NT2/D1 (cell line): ENCODE measurements at regions not wholly inside any gene's neighbourhood (a gene's known extent, or its start where the extent isn't known, plus 50 kb on each side); places are given as distances from the start of the nearest gene placed in this dataset.

Source experiments
- DNase-seq: peaks from one replicate; pipeline ENCODE4 v3.0.0-alpha.2; 2011; ENCODE audit warnings: low read depth, low spot score
- H3K27me3 ChIP-seq: 2 replicates; pipeline ENCODE4 v1.6.0; 2011; ENCODE audit warnings: mild to moderate bottlenecking; ENCODE audit not compliant: insufficient read length, insufficient read depth
- H3K36me3 ChIP-seq: 2 replicates; pipeline ENCODE4 v1.6.1; 2011; ENCODE audit warnings: mild to moderate bottlenecking, low read length, mixed read lengths; ENCODE audit not compliant: insufficient read depth, insufficient read length
- H3K4me1 ChIP-seq: 2 replicates; pipeline ENCODE4 v1.5.1; 2011; ENCODE audit not compliant: insufficient read depth, insufficient read length
- H3K4me3 ChIP-seq: 2 replicates; pipeline ENCODE4 v1.5.1; 2011; ENCODE audit warnings: low read depth; ENCODE audit not compliant: insufficient read length
- H3K9ac ChIP-seq: 2 replicates; pipeline ENCODE4 v1.6.0; 2011; ENCODE audit warnings: low read depth; ENCODE audit not compliant: insufficient read length
- H3K9me3 ChIP-seq: 2 replicates; pipeline ENCODE4 v1.5.1; 2011; ENCODE audit warnings: mild to moderate bottlenecking, low read length; ENCODE audit not compliant: insufficient read depth
- SUZ12 ChIP-seq: IDR thresholded peaks from 2 replicates; pipeline ENCODE4 v1.6.1; 2011; ENCODE audit not compliant: insufficient read length, insufficient read depth; ENCODE audit errors: extremely low read depth
- YY1 ChIP-seq: IDR thresholded peaks from 2 replicates; pipeline ENCODE4 v1.6.1; 2011; ENCODE audit not compliant: insufficient read length, insufficient read depth
- ZNF274 ChIP-seq: IDR thresholded peaks from 2 replicates; pipeline ENCODE4 v1.6.1; 2011; ENCODE audit warnings: mild to moderate bottlenecking, low read depth, low read length

GRCh38 chr1:218970397-218970990 lies 203.2 kb upstream of the LYPLAL1 start:
- TF ChIP-seq SUZ12 (no peak), ZNF274 (no peak), YY1 (no peak)
- Histone ChIP-seq H3K4me3 (no peak overlapping the region), H3K27me3 (no peaks in the 10 kb centered on the region), H3K9ac (no peak overlapping the region), H3K4me1 (no peaks in the 10 kb centered on the region), H3K9me3 (peaks cover 13% of the 10 kb centered on the region), H3K36me3 (no peaks in the 10 kb centered on the region)
- DNase-seq = no peak

DNA sequence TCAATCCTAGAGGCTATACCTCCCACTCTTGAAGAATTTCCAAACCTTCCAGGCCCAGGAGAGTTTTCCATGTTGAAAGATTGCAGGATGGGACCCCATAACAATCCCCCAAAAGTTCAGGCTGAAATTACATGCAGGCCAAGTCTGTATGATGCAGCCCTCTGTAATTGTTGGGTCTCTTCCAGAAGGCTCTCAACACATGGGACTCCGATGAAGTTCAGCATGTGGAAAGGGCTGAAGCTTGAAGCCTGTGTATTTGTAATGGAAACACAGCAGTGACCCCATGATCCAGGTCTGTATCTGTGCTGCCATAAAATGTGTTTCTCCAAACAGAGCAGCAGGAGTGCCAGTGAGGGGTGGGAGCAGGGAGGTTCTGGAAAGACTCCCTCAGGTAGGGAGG lies 202.5 kb upstream of the LYPLAL1 start:
- Histone ChIP-seq H3K4me1 (no peaks in the 10 kb centered on the region), H3K27me3 (no peaks in the 10 kb centered on the region), H3K4me3 (no peak overlapping the region), H3K9me3 (peaks cover 13% of the 10 kb centered on the region), H3K9ac (no peak overlapping the region), H3K36me3 (no peaks in the 10 kb centered on the region)
- TF ChIP-seq ZNF274 = no peak
- no peak for TF ChIP-seq YY1
- TF ChIP-seq SUZ12 = no peak
- no peak for DNase-seq

DNA sequence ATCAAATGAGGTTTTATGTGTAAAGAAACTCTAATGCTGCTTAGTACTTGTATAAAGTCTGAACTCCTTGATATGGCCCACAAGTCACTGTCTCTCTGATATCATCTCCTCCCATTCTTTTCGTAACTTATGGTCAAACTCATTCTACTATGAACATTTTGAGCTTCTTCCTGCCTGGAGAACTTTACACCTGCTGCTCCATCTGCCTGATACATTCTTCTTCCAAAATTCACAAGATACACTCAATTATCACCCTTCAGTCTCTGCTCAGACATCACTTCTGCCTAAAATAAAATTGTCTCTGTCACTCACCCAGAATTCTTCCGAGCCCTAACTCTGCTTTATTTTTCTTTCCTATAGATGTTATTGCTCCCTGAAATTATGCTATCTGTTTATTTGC lies 192.8 kb upstream of the LYPLAL1 start:
- H3K4me1 ChIP-seq = no peaks in the 10 kb centered on the region
- no peak for DNase-seq
- H3K36me3 ChIP-seq = no peaks in the 10 kb centered on the region
- H3K9me3 ChIP-seq = no peaks in the 10 kb centered on the region
- H3K4me3 ChIP-seq = no peak overlapping the region
- H3K27me3 ChIP-seq = no peaks in the 10 kb centered on the region
- no peak for TF ChIP-seq ZNF274
- TF ChIP-seq YY1 = no peak
- TF ChIP-seq SUZ12 = no peak
- H3K9ac ChIP-seq = no peak overlapping the region

DNA sequence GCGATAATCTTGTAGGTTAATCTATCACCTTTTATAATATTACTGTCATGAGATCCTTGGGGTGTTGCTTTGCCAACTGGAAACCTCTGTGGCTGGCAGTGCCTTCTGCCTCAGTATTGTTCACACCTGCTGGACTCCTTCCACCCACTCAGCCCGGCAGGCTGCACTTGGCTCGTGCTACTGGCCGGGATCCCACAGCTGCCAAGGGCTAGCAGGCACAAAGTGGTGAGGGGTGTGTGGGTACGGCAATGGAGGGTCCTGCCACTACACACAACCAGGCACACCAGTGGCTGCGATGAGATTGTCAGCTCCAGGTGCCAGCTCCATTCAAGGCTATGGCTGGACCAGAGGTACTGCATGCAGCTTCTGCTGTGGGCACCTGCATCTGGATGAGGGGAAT lies 191.2 kb upstream of the LYPLAL1 start:
- Histone ChIP-seq H3K9me3 (no peaks in the 10 kb centered on the region), H3K9ac (no peak overlapping the region), H3K27me3 (no peaks in the 10 kb centered on the region), H3K4me1 (no peaks in the 10 kb centered on the region), H3K36me3 (no peaks in the 10 kb centered on the region), H3K4me3 (no peak overlapping the region)
- no peak for TF ChIP-seq YY1
- TF ChIP-seq SUZ12 = no peak
- TF ChIP-seq ZNF274 = no peak
- no peak for DNase-seq

DNA sequence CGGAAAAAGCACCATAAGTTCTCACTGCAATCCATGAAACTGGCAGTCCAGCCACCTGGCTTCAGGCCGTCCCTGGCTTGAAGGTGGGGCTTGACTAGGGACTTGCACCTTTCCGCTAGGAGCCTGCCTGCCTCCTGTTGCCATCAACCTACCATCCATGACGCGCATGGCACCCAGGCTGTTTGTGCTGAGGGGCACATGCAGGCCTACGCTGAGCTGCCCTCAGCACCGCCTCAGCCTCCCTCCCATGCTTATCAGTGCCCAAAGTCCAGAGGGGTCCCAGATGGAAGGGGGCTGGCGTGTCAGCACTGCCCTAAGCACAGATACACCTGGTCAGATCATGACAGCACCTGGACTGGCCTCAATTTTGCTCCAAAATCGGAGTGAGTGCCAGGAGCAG lies 190.2 kb upstream of the LYPLAL1 start:
- DNase-seq = no peak
- Histone ChIP-seq H3K27me3 (no peaks in the 10 kb centered on the region), H3K36me3 (no peaks in the 10 kb centered on the region), H3K4me1 (no peaks in the 10 kb centered on the region), H3K9me3 (no peaks in the 10 kb centered on the region), H3K4me3 (no peak overlapping the region), H3K9ac (no peak overlapping the region)
- TF ChIP-seq ZNF274 (no peak), YY1 (no peak), SUZ12 (no peak)

- H3K4me1 ChIP-seq = no peaks in the 10 kb centered on the region
- no peak overlapping the region for H3K4me3 ChIP-seq
- peak; percentile 18 for DNase-seq
- H3K27me3 ChIP-seq = no peaks in the 10 kb centered on the region
- H3K9me3 ChIP-seq = no peaks in the 10 kb centered on the region
- TF ChIP-seq YY1 (no peak), SUZ12 (no peak), ZNF274 (no peak)
- H3K9ac ChIP-seq = no peak overlapping the region
- no peaks in the 10 kb centered on the region for H3K36me3 ChIP-seq
Observed at GRCh38 chr1:218983848-218984247, 189.8 kb upstream of the LYPLAL1 start.

- Histone ChIP-seq H3K9ac (no peak overlapping the region), H3K4me3 (no peak overlapping the region), H3K4me1 (no peaks in the 10 kb centered on the region), H3K9me3 (no peaks in the 10 kb centered on the region), H3K36me3 (no peaks in the 10 kb centered on the region), H3K27me3 (no peaks in the 10 kb centered on the region)
- TF ChIP-seq ZNF274 (no peak), YY1 (no peak), SUZ12 (no peak)
- DNase-seq = no peak
Observed at GRCh38 chr1:218985424-218985984, 188.2 kb upstream of the LYPLAL1 start.
